Fibroblast of peridontal ligament (primary cell): ENCODE measurements at regions not wholly inside any gene's neighbourhood (a gene's known extent, or its start where the extent isn't known, plus 50 kb on each side); places are given as distances from the start of the nearest gene placed in this dataset.

Source experiments
- DNase-seq: peaks from one replicate; pipeline ENCODE4 v3.0.0-alpha.2; 2010; ENCODE audit errors: extremely low read depth

- DNase-seq = no peak
These were observed 53.2 kb upstream of the AMN1 start for GRCh38 chr12:31781894-31782540.

- no peak for DNase-seq
These were observed 51.3 kb upstream of the AMN1 start for GRCh38 chr12:31780096-31780495.

- DNase-seq = no peak
These were observed 49.9 kb upstream of the AMN1 start for GRCh38 chr12:31778687-31779086.
